Mesendoderm (in vitro differentiated cells): ENCODE measurements at regions not wholly inside any gene's neighbourhood (a gene's known extent, or its start where the extent isn't known, plus 50 kb on each side); places are given as distances from the start of the nearest gene placed in this dataset.

ENCODE experiments used
- DNase-seq: peaks from one replicate; pipeline ENCODE4 v3.0.0; 2013
- H2AK5ac ChIP-seq: 2 replicates; pipeline ENCODE4 v1.6.1; 2013; ENCODE audit warnings: low read length, inconsistent platforms
- H2BK120ac ChIP-seq: 2 replicates; pipeline ENCODE4 v1.6.1; 2013; ENCODE audit warnings: low read depth, mild to moderate bottlenecking, low read length, moderate library complexity, mixed read lengths
- H2BK15ac ChIP-seq: replicated peaks from 2 replicates; pipeline ENCODE4 v1.6.1; 2013; ENCODE audit warnings: low read depth, mild to moderate bottlenecking, moderate library complexity
- H2BK5ac ChIP-seq: 2 replicates; pipeline ENCODE4 v1.6.1; 2013; ENCODE audit warnings: low read length, inconsistent platforms
- H3K18ac ChIP-seq: 2 replicates; pipeline ENCODE4 v1.6.1; 2013; ENCODE audit warnings: mild to moderate bottlenecking, low read length, mixed read lengths
- H3K23ac ChIP-seq: one replicate; pipeline ENCODE4 v1.6.1; 2013; ENCODE audit warnings: low read length
- H3K27ac ChIP-seq: 2 replicates; pipeline ENCODE4 v1.5.1; 2013; ENCODE audit warnings: low read depth, mild to moderate bottlenecking, inconsistent platforms, low read length, moderate library complexity
- H3K27me3 ChIP-seq: 2 replicates; pipeline ENCODE4 v1.6.1; 2013; ENCODE audit warnings: low read length, control low read depth, mild to moderate bottlenecking, inconsistent platforms; ENCODE audit not compliant: insufficient read depth, poor library complexity
- H3K36me3 ChIP-seq: 2 replicates; pipeline ENCODE4 v1.6.1; 2013; ENCODE audit warnings: low read length, inconsistent platforms; ENCODE audit not compliant: control insufficient read depth, insufficient read depth
- H3K4ac ChIP-seq: one replicate; pipeline ENCODE4 v1.6.1; 2013; ENCODE audit warnings: low read depth, mild to moderate bottlenecking, low read length, moderate library complexity
- H3K4me1 ChIP-seq: 2 replicates; pipeline ENCODE4 v1.6.1; 2013; ENCODE audit warnings: low read depth, low read length, inconsistent platforms; ENCODE audit not compliant: control insufficient read depth
- H3K4me2 ChIP-seq: 2 replicates; pipeline ENCODE4 v1.6.1; 2013; ENCODE audit warnings: low read length
- H3K4me3 ChIP-seq: 2 replicates; pipeline ENCODE4 v1.5.1; 2013; ENCODE audit warnings: mild to moderate bottlenecking, low read length
- H3K56ac ChIP-seq: one replicate; pipeline ENCODE4 v1.6.1; 2013; ENCODE audit warnings: low read length
- H3K79me1 ChIP-seq: 2 replicates; pipeline ENCODE4 v1.6.1; 2013; ENCODE audit warnings: low read length, inconsistent platforms
- H3K79me2 ChIP-seq: 2 replicates; pipeline ENCODE4 v1.6.1; 2013; ENCODE audit warnings: mild to moderate bottlenecking, low read length; ENCODE audit not compliant: control insufficient read depth, insufficient read depth
- H3K9ac ChIP-seq: 2 replicates; pipeline ENCODE4 v1.6.1; 2013; ENCODE audit warnings: low read length, inconsistent platforms
- H4K5ac ChIP-seq: one replicate; pipeline ENCODE4 v1.6.1; 2013; ENCODE audit warnings: low read length
- H4K8ac ChIP-seq: one replicate; pipeline ENCODE4 v1.6.1; 2013; ENCODE audit warnings: low read depth, mild to moderate bottlenecking, control low read depth, low read length, moderate library complexity
- WGBS: extraction: QIAGEN DNeasy Blood & Tissue Kit; methylation state at CpG from one replicate; pipeline ENCODE4 v1.1.7; 2013; ENCODE audit warnings: low lambda C conversion rate, missing lambda C conversion rate; ENCODE audit not compliant: insufficient coverage; ENCODE audit errors: extremely low coverage; 5-methylcytosine and 5-hydroxymethylcytosine counted together

DNA sequence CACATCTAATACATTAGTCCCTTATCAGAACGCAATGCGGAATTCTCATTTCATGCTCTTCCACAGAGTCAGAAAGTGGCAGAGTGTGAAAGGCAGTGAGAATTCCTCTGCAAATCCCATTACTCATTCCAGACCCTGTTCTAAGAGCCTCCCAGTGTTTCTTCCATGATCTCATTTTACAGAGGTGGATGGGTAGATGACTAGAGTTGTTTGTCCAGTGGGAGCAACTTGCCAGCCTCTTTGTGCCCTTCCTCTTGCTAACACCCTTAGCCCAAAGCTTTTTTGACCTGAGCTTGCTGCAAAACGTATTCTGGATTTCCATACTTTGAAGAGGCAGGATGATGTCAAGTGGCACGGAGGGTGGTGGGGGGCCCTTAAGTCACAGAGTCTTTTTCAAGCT, 467.7 kb upstream of the RGPD4 start:
- H3K18ac ChIP-seq, result no peak overlapping the region
- no peak overlapping the region for H3K56ac ChIP-seq
- H3K9ac ChIP-seq, result no peak overlapping the region
- no peak overlapping the region for H4K5ac ChIP-seq
- no peak overlapping the region for H3K4ac ChIP-seq
- peak; percentile 67 for DNase-seq
- no peak overlapping the region for H2BK15ac ChIP-seq
- no peaks in the 10 kb centered on the region for H3K4me1 ChIP-seq
- WGBS, result no CpG with 5 or more reads among the region's 4 CpGs
- H3K36me3 ChIP-seq, result no peaks in the 10 kb centered on the region
- H2BK120ac ChIP-seq, result no peak overlapping the region
- no peak overlapping the region for H3K4me3 ChIP-seq
- H3K4me2 ChIP-seq, result no peak overlapping the region
- no peak overlapping the region for H2AK5ac ChIP-seq
- no peak overlapping the region for H3K27ac ChIP-seq
- H2BK5ac ChIP-seq, result no peak overlapping the region
- H3K79me2 ChIP-seq, result no peaks in the 10 kb centered on the region
- H3K27me3 ChIP-seq, result no peaks in the 10 kb centered on the region
- H3K79me1 ChIP-seq, result no peaks in the 10 kb centered on the region
- H3K23ac ChIP-seq, result no peak overlapping the region
- no peak overlapping the region for H4K8ac ChIP-seq

DNA sequence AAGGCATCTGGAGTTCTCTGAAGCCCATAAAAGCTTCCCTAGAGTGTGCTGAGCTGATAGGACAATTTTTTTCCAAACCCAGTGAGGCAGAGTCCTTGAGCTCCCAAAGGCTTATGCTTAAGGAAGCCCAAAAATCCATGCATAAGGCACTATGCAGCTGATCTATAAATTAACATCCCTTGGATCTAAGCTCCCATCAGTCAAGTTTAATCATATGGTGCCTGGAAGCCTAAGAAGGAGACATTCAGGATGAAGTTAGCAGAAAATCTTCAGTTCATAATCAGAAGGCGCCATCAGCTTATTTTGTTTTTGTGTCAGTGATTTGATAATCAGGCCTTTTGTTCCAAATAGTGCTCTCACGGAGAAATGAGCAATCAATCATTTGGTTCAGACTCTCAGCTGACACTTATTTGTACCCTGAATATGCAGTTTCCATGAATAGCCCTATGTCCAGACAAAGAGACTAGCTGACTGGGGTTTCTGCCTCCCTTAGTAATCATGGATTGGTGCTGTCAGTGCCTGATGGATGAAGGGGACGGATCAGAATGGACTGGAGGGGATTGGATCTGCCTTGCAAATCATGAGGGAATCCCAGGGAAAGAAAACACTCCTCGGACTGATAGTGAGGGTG, 464.8 kb upstream of the RGPD4 start:
- Histone ChIP-seq H3K9ac (no peak overlapping the region), H2BK5ac (no peak overlapping the region), H3K79me2 (no peaks in the 10 kb centered on the region), H3K18ac (no peak overlapping the region), H3K56ac (no peak overlapping the region), H4K8ac (no peak overlapping the region), H3K36me3 (no peaks in the 10 kb centered on the region), H3K4me3 (no peak overlapping the region), H2BK15ac (no peak overlapping the region), H3K23ac (no peak overlapping the region), H3K79me1 (no peaks in the 10 kb centered on the region), H2AK5ac (no peak overlapping the region), H3K27me3 (no peaks in the 10 kb centered on the region), H2BK120ac (no peak overlapping the region), H3K4me1 (no peaks in the 10 kb centered on the region), H3K27ac (no peak overlapping the region), H3K4me2 (no peak overlapping the region), H3K4ac (no peak overlapping the region), H4K5ac (no peak overlapping the region)
- no CpG with 5 or more reads among the region's 4 CpGs for WGBS
- DNase-seq, result no peak

DNA sequence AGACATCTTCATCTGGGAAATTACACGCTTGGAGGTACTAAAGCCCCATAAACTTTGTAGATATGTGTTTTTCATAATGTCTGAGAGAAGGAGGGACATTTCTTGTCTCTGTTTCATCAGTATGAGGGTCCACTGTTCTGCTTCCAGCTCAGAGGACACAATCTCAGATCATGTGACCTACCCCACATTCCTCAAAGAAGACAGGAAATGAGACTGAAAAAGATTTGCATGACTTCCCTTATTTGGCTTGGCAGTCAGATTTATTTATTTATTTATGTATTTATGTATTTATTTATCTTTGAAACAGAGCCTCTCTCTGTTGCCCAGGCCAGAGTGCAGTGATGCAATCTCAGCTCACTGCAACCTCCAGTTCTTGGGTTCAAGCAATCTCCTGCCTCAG, 463.7 kb upstream of the RGPD4 start:
- Histone ChIP-seq H3K23ac (no peak overlapping the region), H3K18ac (no peak overlapping the region), H3K4me1 (no peaks in the 10 kb centered on the region), H2BK5ac (no peak overlapping the region), H3K4me2 (no peak overlapping the region), H4K8ac (no peak overlapping the region), H3K56ac (no peak overlapping the region), H3K27ac (no peak overlapping the region), H3K79me1 (no peaks in the 10 kb centered on the region), H3K36me3 (no peaks in the 10 kb centered on the region), H3K9ac (no peak overlapping the region), H4K5ac (no peak overlapping the region), H3K4me3 (no peak overlapping the region), H3K4ac (no peak overlapping the region), H2BK120ac (no peak overlapping the region), H3K79me2 (no peaks in the 10 kb centered on the region), H2AK5ac (no peak overlapping the region), H3K27me3 (no peaks in the 10 kb centered on the region), H2BK15ac (no peak overlapping the region)
- DNase-seq, result no peak
- WGBS, result no CpG with 5 or more reads among the region's 1 CpG

DNA sequence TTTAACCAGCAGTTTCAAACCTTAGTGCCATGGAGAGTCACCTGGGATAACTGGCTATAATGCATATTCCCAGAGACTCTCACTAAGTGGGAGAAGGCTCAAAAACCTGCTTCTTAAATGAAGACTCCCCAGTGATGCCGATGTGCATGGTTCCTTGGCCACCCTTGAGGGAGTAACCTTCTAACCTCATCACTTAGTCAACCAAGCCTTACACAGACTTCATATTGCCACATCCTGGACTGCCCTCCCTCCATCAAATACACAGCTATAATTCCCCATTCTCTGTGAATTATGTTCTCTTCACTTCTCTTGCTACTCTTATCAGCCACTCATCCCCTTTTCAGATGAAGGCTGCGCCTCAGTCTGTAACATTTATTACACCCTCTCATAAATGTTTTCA, 462.9 kb upstream of the RGPD4 start:
- Histone ChIP-seq H3K9ac (no peak overlapping the region), H2BK15ac (no peak overlapping the region), H3K27ac (no peak overlapping the region), H3K4me3 (no peak overlapping the region), H3K79me2 (no peaks in the 10 kb centered on the region), H4K5ac (no peak overlapping the region), H3K4me1 (no peaks in the 10 kb centered on the region), H3K36me3 (no peaks in the 10 kb centered on the region), H3K56ac (no peak overlapping the region), H3K18ac (no peak overlapping the region), H2BK120ac (no peak overlapping the region), H4K8ac (no peak overlapping the region), H3K79me1 (no peaks in the 10 kb centered on the region), H3K27me3 (no peaks in the 10 kb centered on the region), H2BK5ac (no peak overlapping the region), H3K23ac (no peak overlapping the region), H3K4me2 (no peak overlapping the region), H3K4ac (no peak overlapping the region), H2AK5ac (no peak overlapping the region)
- DNase-seq, result no peak
- no CpG with 5 or more reads among the region's 2 CpGs for WGBS

DNA sequence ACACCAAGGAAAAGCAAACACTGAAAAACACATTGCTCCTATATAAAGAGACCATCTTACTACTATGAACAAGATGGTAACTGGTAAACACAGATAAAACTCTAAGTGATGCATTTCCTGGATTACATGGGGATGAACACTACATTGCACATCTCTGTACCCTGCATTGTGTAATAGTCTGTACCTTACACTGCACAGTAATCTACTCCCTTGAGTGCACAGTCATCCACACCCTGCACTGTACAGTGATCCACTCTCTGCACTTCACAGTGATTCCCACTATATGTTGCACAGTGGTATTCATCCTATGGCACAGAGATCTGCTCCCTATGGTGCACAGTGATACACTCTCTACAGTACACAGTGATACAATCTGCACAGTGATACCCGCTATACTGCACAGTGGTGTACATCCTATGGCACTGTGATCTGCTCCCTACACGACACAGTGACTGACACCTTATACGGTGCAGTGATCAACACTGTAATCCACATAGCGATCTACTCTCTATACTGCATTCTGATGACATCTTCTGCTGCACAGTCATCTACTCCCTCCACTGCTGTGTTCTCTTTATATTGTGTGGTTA, 462.2 kb upstream of the RGPD4 start:
- Histone ChIP-seq H3K27me3 (no peaks in the 10 kb centered on the region), H3K36me3 (no peaks in the 10 kb centered on the region), H2BK15ac (no peak overlapping the region), H4K8ac (no peak overlapping the region), H3K23ac (no peak overlapping the region), H3K56ac (no peak overlapping the region), H3K4ac (no peak overlapping the region), H3K79me2 (no peaks in the 10 kb centered on the region), H4K5ac (no peak overlapping the region), H2AK5ac (no peak overlapping the region), H3K79me1 (no peaks in the 10 kb centered on the region), H3K4me1 (no peaks in the 10 kb centered on the region), H3K27ac (no peak overlapping the region), H3K18ac (no peak overlapping the region), H2BK120ac (no peak overlapping the region), H3K9ac (no peak overlapping the region), H3K4me3 (no peak overlapping the region), H3K4me2 (no peak overlapping the region), H2BK5ac (no peak overlapping the region)
- no peak for DNase-seq
- WGBS, result no CpG with 5 or more reads among the region's 4 CpGs

DNA sequence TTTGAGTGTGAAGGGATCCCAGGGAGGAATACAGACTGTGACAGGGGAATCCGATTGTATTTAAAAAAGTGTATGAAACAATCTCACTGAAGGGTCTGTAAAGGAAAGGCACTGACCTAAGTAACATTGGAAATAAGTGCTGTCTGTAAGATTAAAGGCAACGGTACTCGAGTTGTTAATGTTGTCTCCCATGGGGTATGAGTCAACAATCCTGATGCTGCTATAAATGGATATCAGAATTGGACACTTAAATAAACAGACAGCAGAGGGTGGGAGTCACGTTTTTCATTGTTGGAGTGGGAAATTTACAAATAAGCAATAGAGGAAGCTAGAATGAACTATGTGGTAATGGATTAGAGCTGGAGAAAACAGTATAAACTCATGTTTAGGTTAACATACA, 452.4 kb upstream of the RGPD4 start:
- H3K79me1 ChIP-seq, result no peaks in the 10 kb centered on the region
- no peaks in the 10 kb centered on the region for H3K4me1 ChIP-seq
- H3K4me3 ChIP-seq, result no peak overlapping the region
- H2BK5ac ChIP-seq, result no peak overlapping the region
- H3K36me3 ChIP-seq, result no peaks in the 10 kb centered on the region
- no peak overlapping the region for H4K8ac ChIP-seq
- H3K4me2 ChIP-seq, result no peak overlapping the region
- H3K79me2 ChIP-seq, result no peaks in the 10 kb centered on the region
- H4K5ac ChIP-seq, result no peak overlapping the region
- no peaks in the 10 kb centered on the region for H3K27me3 ChIP-seq
- no peak overlapping the region for H3K18ac ChIP-seq
- no peak for DNase-seq
- H3K23ac ChIP-seq, result no peak overlapping the region
- H3K9ac ChIP-seq, result no peak overlapping the region
- H2AK5ac ChIP-seq, result no peak overlapping the region
- H2BK120ac ChIP-seq, result no peak overlapping the region
- H3K4ac ChIP-seq, result no peak overlapping the region
- H3K27ac ChIP-seq, result no peak overlapping the region
- H2BK15ac ChIP-seq, result no peak overlapping the region
- no CpG with 5 or more reads among the region's 4 CpGs for WGBS
- H3K56ac ChIP-seq, result no peak overlapping the region
